Chondrocyte (in vitro differentiated cells): ENCODE measurements at regions not wholly inside any gene's neighbourhood (a gene's known extent, or its start where the extent isn't known, plus 50 kb on each side); places are given as distances from the start of the nearest gene placed in this dataset.
"Not testable (repeated sequence)": the region's sequence is repeated elsewhere in the genome, so short reads cannot be mapped to it uniquely, and the experiment has no call there.

Experiments
- DNase-seq: peaks from one replicate; pipeline ENCODE4 v3.0.0; 2021; ENCODE audit warnings: mixed read lengths, low spot score
- H3K27ac Mint-ChIP-seq: one replicate; pipeline ENCODE4 v1.8.0; 2021; ENCODE audit warnings: mild to moderate bottlenecking, moderate library complexity, mixed read lengths; ENCODE audit not compliant: unreplicated experiment
- H3K27me3 Mint-ChIP-seq: 2 replicates; pipeline ENCODE4 v1.8.0; 2021; ENCODE audit warnings: low read depth, mixed read lengths
- H3K36me3 Mint-ChIP-seq: 2 replicates; pipeline ENCODE4 v1.8.0; 2021; ENCODE audit warnings: low read depth, mixed read lengths
- H3K4me1 Mint-ChIP-seq: 2 replicates; pipeline ENCODE4 v1.8.0; 2021; ENCODE audit warnings: low read depth, mild to moderate bottlenecking, mixed read lengths
- H3K4me3 Mint-ChIP-seq: one replicate; pipeline ENCODE4 v1.8.0; 2021; ENCODE audit warnings: mild to moderate bottlenecking, moderate library complexity, mixed read lengths; ENCODE audit not compliant: unreplicated experiment
- H3K9me3 Mint-ChIP-seq: 2 replicates; pipeline ENCODE4 v1.8.0; 2021; ENCODE audit warnings: low read depth, mixed read lengths
- CTCF ChIP-seq: fragments of 200-600 bp; sonication (generic); IDR thresholded peaks from 2 replicates; pipeline ENCODE4 v1.5.0; 2021; ENCODE audit warnings: antibody characterized with exemption, mild to moderate bottlenecking, moderate library complexity

- Mint-ChIP-seq H3K27ac (no peak overlapping the region), H3K9me3 (peaks cover 5% of the 10 kb centered on the region)
- TF ChIP-seq CTCF, result no peak
Measured at GRCh38 chr17:20823905-20824304, 218.9 kb downstream of the USP22 start.

GRCh38 chr17:20825539-20825938 lies 217.3 kb downstream of the USP22 start:
- TF ChIP-seq CTCF, result no peak
- Mint-ChIP-seq H3K27me3 (peaks cover 8% of the 10 kb centered on the region), H3K4me1 (peaks cover 5% of the 10 kb centered on the region), H3K27ac (no peak overlapping the region), H3K9me3 (peaks cover 5% of the 10 kb centered on the region), H3K36me3 (no peaks in the 10 kb centered on the region), H3K4me3 (no peak overlapping the region)
- no peak for DNase-seq

More at GRCh38 chr17:20823905-20824304, 218.9 kb downstream of the USP22 start:
- H3K36me3 Mint-ChIP-seq, result no peaks in the 10 kb centered on the region
- peaks cover 5% of the 10 kb centered on the region for H3K27me3 Mint-ChIP-seq
- H3K4me3 Mint-ChIP-seq, result no peak overlapping the region
- no peak for DNase-seq
- H3K4me1 Mint-ChIP-seq, result peaks cover 5% of the 10 kb centered on the region

- H3K4me1 Mint-ChIP-seq, H3K9me3 Mint-ChIP-seq, H3K36me3 Mint-ChIP-seq, H3K27ac Mint-ChIP-seq, DNase-seq, H3K4me3 Mint-ChIP-seq: not testable (repeated sequence)
- H3K27me3 Mint-ChIP-seq, result peaks cover 10% of the 10 kb centered on the region
Measured at GRCh38 chr17:20840453-20840852, 202.4 kb downstream of the USP22 start.

GRCh38 chr17:20840987-20841865 lies 201.6 kb downstream of the USP22 start:
- DNase-seq, result peak; percentile 91
- not testable (repeated sequence) for H3K27ac Mint-ChIP-seq, H3K36me3 Mint-ChIP-seq, H3K9me3 Mint-ChIP-seq, H3K4me1 Mint-ChIP-seq, H3K4me3 Mint-ChIP-seq, H3K27me3 Mint-ChIP-seq

GRCh38 chr17:20842012-20842411 lies 200.8 kb downstream of the USP22 start:
- peaks cover 11% of the 10 kb centered on the region for H3K27me3 Mint-ChIP-seq
- not testable (repeated sequence) for H3K36me3 Mint-ChIP-seq, H3K4me3 Mint-ChIP-seq, H3K9me3 Mint-ChIP-seq, H3K27ac Mint-ChIP-seq, H3K4me1 Mint-ChIP-seq, DNase-seq

GRCh38 chr17:20843261-20843660 lies 199.6 kb downstream of the USP22 start:
- H3K4me1 Mint-ChIP-seq, H3K9me3 Mint-ChIP-seq, H3K27me3 Mint-ChIP-seq: not testable (repeated sequence)

GRCh38 chr17:20843799-20844553 lies 198.8 kb downstream of the USP22 start:
- H3K4me1 Mint-ChIP-seq, H3K9me3 Mint-ChIP-seq, H3K27ac Mint-ChIP-seq, H3K27me3 Mint-ChIP-seq, DNase-seq, H3K36me3 Mint-ChIP-seq: not testable (repeated sequence)
- TF ChIP-seq CTCF, result peak; percentile 20
- peak overlapping the region; percentile 63 for H3K4me3 Mint-ChIP-seq

More at GRCh38 chr17:20843261-20843660, 199.6 kb downstream of the USP22 start:
- not testable (repeated sequence) for H3K27ac Mint-ChIP-seq, H3K4me3 Mint-ChIP-seq, DNase-seq, H3K36me3 Mint-ChIP-seq
